Testis (tissue), 2 donors: ENCODE measurements at regions not wholly inside any gene's neighbourhood (a gene's known extent, or its start where the extent isn't known, plus 50 kb on each side); places are given as distances from the start of the nearest gene placed in this dataset.

Experiments
- POLR2A ChIP-seq: fragments of 450-650 bp; IDR thresholded peaks from one replicate; pipeline ENCODE4 v1.6.1; 2017; ENCODE audit warnings: antibody characterized with exemption, mild to moderate bottlenecking, moderate library complexity
- TF ChIP-seq, protein P1 (sequence below), 3 experiments: fragments of 450-650 bp in 2 of 3; fragments of 200-600 bp in 1 of 3; sonication (generic) in 1 of 3; IDR thresholded peaks; one replicate each; pipeline ENCODE4 v1.5.1; 2016 to 2019; ENCODE audit warnings: antibody characterized with exemption in 3 of 3, mild to moderate bottlenecking in 2 of 3, moderate library complexity in 1 of 3

DNA sequence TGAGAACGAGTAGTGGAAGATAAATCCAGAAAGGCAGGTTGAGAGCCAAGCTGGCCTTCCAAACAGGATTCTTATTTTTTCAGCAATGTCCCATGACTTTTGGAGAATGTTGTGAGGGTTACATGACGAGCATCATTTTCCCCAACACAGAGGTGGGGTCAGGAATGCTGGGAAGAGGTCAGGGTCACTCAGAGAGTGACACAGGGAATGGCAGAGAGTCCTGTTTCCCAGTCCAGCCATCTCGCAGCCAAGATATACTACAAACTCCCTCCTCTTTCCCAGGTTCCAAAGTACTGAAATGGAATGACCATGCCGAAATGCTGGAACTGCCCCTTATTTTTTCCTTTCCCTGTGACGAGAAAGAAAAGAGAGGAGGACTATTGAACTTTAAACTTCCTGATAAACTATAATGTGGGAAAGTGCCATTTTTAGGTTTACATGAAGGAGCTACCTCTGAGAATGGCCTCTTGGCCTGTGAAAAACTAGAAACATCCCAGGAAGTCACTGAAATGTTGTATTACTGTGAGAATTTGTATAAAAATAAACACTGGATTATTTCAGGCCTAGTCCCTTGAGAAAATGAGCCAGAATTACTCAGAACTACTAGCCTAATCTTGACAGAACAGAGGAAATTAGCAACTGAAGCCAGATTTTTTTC is 420.4 kb downstream of the CETN3 start:
- TF ChIP-seq, protein P1, sequence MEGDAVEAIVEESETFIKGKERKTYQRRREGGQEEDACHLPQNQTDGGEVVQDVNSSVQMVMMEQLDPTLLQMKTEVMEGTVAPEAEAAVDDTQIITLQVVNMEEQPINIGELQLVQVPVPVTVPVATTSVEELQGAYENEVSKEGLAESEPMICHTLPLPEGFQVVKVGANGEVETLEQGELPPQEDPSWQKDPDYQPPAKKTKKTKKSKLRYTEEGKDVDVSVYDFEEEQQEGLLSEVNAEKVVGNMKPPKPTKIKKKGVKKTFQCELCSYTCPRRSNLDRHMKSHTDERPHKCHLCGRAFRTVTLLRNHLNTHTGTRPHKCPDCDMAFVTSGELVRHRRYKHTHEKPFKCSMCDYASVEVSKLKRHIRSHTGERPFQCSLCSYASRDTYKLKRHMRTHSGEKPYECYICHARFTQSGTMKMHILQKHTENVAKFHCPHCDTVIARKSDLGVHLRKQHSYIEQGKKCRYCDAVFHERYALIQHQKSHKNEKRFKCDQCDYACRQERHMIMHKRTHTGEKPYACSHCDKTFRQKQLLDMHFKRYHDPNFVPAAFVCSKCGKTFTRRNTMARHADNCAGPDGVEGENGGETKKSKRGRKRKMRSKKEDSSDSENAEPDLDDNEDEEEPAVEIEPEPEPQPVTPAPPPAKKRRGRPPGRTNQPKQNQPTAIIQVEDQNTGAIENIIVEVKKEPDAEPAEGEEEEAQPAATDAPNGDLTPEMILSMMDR (IDR thresholded peaks at IDR 0.05): no peak
- TF ChIP-seq POLR2A: no peak
